DMS79 (cell line): ENCODE measurements at regions not wholly inside any gene's neighbourhood (a gene's known extent, or its start where the extent isn't known, plus 50 kb on each side); places are given as distances from the start of the nearest gene placed in this dataset.
"Not testable (repeated sequence)": the region's sequence is repeated elsewhere in the genome, so short reads cannot be mapped to it uniquely, and the experiment has no call there.

Source experiments
- DNase-seq: peaks from one replicate; lab custom pipeline; 2025; lab: John Stamatoyannopoulos, UW

GRCh38 chr4:82247629-82248028 is 126.2 kb downstream of the HNRNPD start:
- DNase-seq = no peak

- DNase-seq = no peak
These were observed 126.6 kb downstream of the HNRNPD start for GRCh38 chr4:82247171-82247570.

GRCh38 chr4:82241534-82241933 is 132.3 kb downstream of the HNRNPD start:
- DNase-seq = no peak

- no peak for DNase-seq
These were observed 133.4 kb downstream of the HNRNPD start for GRCh38 chr4:82240410-82240809.

- not testable (repeated sequence) for DNase-seq
These were observed 136.6 kb downstream of the HNRNPD start for GRCh38 chr4:82237142-82237541.

- DNase-seq = no peak
These were observed 138.4 kb downstream of the HNRNPD start for GRCh38 chr4:82235346-82235745.

GRCh38 chr4:82232891-82233290 is 140.9 kb downstream of the HNRNPD start:
- no peak for DNase-seq

- DNase-seq = no peak
These were observed 142.0 kb downstream of the HNRNPD start for GRCh38 chr4:82231806-82232205.

GRCh38 chr4:82230306-82230705 is 143.5 kb downstream of the HNRNPD start:
- DNase-seq = no peak

GRCh38 chr4:82225030-82225429 is 148.8 kb downstream of the HNRNPD start:
- DNase-seq = no peak

GRCh38 chr4:82223715-82224114 is 150.1 kb downstream of the HNRNPD start:
- no peak for DNase-seq

GRCh38 chr4:82219346-82219745 is 154.4 kb downstream of the HNRNPD start:
- no peak for DNase-seq

GRCh38 chr4:82217986-82218715 is 155.6 kb downstream of the HNRNPD start:
- DNase-seq = no peak

- DNase-seq = no peak
These were observed 157.6 kb downstream of the HNRNPD start for GRCh38 chr4:82216219-82216618.

GRCh38 chr4:82215800-82216199 is 158.0 kb downstream of the HNRNPD start:
- DNase-seq = no peak

GRCh38 chr4:82215039-82215438 is 158.8 kb downstream of the HNRNPD start:
- DNase-seq = no peak

- no peak for DNase-seq
These were observed 160.0 kb downstream of the HNRNPD start for GRCh38 chr4:82213485-82214417.

GRCh38 chr4:82201805-82202641 is 171.8 kb downstream of the HNRNPD start:
- peak; percentile 17 for DNase-seq

GRCh38 chr4:82201303-82201702 is 172.5 kb downstream of the HNRNPD start:
- peak; percentile 35 for DNase-seq

GRCh38 chr4:82200046-82200445 is 173.7 kb downstream of the HNRNPD start:
- no peak for DNase-seq

GRCh38 chr4:82194329-82194728 is 179.5 kb downstream of the HNRNPD start:
- DNase-seq = no peak

GRCh38 chr4:82192017-82192673 is 181.6 kb downstream of the HNRNPD start:
- no peak for DNase-seq
